Endodermal cell (in vitro differentiated cells): ENCODE measurements at regions not wholly inside any gene's neighbourhood (a gene's known extent, or its start where the extent isn't known, plus 50 kb on each side); places are given as distances from the start of the nearest gene placed in this dataset.

Source experiments
- DNase-seq: peaks from one replicate; pipeline ENCODE4 v3.0.0-alpha.2; 2017
- H3K27ac ChIP-seq: 2 replicates; pipeline ENCODE4 v1.5.1; 2013; ENCODE audit warnings: mild to moderate bottlenecking, low read depth, low read length, moderate library complexity
- H3K27me3 ChIP-seq: 2 replicates; pipeline ENCODE4 v1.6.1; 2013; ENCODE audit warnings: mild to moderate bottlenecking, low read length, moderate library complexity; ENCODE audit not compliant: insufficient read depth, control insufficient read depth, poor library complexity, severe bottlenecking
- H3K36me3 ChIP-seq: 2 replicates; pipeline ENCODE4 v1.7.0; 2013; ENCODE audit warnings: mild to moderate bottlenecking, low read length, moderate library complexity; ENCODE audit not compliant: control insufficient read depth, insufficient read depth
- H3K4me1 ChIP-seq: one replicate; pipeline ENCODE4 v1.7.0; 2013; ENCODE audit warnings: low read length; ENCODE audit not compliant: control insufficient read depth, insufficient read depth
- H3K4me3 ChIP-seq: 2 replicates; pipeline ENCODE4 v1.5.1; 2013; ENCODE audit warnings: mild to moderate bottlenecking, low read length, moderate library complexity
- H3K9ac ChIP-seq: 2 replicates; pipeline ENCODE4 v1.6.1; 2013; ENCODE audit warnings: mild to moderate bottlenecking, low read length, moderate library complexity; ENCODE audit not compliant: poor library complexity, severe bottlenecking; ENCODE audit errors: extremely low read depth
- H3K9me3 ChIP-seq: 2 replicates; pipeline ENCODE4 v1.6.1; 2013; ENCODE audit warnings: mild to moderate bottlenecking, low read length, moderate library complexity; ENCODE audit not compliant: control insufficient read depth
- H3K27ac Mint-ChIP-seq: 2 replicates; pipeline ENCODE4 v1.8.0; 2020; ENCODE audit warnings: mixed read lengths
- H3K27me3 Mint-ChIP-seq: 2 replicates; pipeline ENCODE4 v1.8.0; 2021; ENCODE audit warnings: mild to moderate bottlenecking, mixed read lengths; ENCODE audit not compliant: insufficient read depth
- H3K36me3 Mint-ChIP-seq: 2 replicates; pipeline ENCODE4 v1.8.0; 2020; ENCODE audit warnings: low read depth, mixed read lengths
- H3K4me1 Mint-ChIP-seq: 2 replicates; pipeline ENCODE4 v1.8.0; 2020; ENCODE audit warnings: mixed read lengths
- H3K4me3 Mint-ChIP-seq: 2 replicates; pipeline ENCODE4 v1.8.0; 2020; ENCODE audit warnings: mild to moderate bottlenecking, moderate library complexity, mixed read lengths
- H3K9me3 Mint-ChIP-seq: 2 replicates; pipeline ENCODE4 v1.8.0; 2020; ENCODE audit warnings: mild to moderate bottlenecking, mixed read lengths
- WGBS, 2 experiments: methylation state at CpG; one replicate each; pipeline versions ENCODE4 v1.1.5 to v1.1.7; 2013; ENCODE audit warnings: missing lambda C conversion rate in 2 of 2, mixed read lengths in 1 of 2; ENCODE audit not compliant: insufficient coverage in 1 of 2, insufficient read length in 1 of 2; 5-methylcytosine and 5-hydroxymethylcytosine counted together
- TF ChIP-seq, protein P1 (sequence below): fragments of 200-600 bp; sonication (generic); conservative IDR thresholded peaks from 2 replicates; pipeline ENCODE4 v1.5.0; 2021; ENCODE audit warnings: antibody characterized with exemption, mild to moderate bottlenecking

DNA sequence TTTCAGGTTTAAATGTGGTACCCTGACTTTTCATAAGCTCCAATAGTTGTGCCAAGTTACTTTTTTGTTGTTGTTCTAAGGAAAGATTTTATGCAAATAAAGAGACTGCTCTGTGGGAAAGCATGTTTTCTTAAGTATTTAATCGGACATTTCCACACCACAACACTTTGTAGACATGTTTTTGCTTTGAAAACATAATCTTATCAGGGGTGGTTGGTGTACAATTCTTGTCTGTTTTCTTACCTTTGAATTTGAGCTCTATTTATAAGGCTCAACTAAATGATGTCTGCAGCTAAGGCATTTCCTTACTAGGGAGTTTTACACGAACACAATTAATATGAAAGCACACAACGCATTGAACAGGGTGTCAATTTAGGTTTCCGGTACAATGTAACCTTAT, 81.5 kb upstream of the CDIN1 start:
- Histone ChIP-seq H3K4me3 (no peak overlapping the region), H3K9me3 (no peaks in the 10 kb centered on the region), H3K27me3 (no peaks in the 10 kb centered on the region), H3K9ac (no peak overlapping the region), H3K36me3 (no peaks in the 10 kb centered on the region), H3K27ac (no peak overlapping the region), H3K4me1 (no peaks in the 10 kb centered on the region)
- Mint-ChIP-seq H3K27me3 (no peaks in the 10 kb centered on the region), H3K9me3 (no peaks in the 10 kb centered on the region), H3K4me1 (peaks cover 28% of the 10 kb centered on the region), H3K27ac (no peak overlapping the region), H3K4me3 (no peak overlapping the region), H3K36me3 (no peaks in the 10 kb centered on the region)
- DNase-seq = no peak
- TF ChIP-seq, protein P1, sequence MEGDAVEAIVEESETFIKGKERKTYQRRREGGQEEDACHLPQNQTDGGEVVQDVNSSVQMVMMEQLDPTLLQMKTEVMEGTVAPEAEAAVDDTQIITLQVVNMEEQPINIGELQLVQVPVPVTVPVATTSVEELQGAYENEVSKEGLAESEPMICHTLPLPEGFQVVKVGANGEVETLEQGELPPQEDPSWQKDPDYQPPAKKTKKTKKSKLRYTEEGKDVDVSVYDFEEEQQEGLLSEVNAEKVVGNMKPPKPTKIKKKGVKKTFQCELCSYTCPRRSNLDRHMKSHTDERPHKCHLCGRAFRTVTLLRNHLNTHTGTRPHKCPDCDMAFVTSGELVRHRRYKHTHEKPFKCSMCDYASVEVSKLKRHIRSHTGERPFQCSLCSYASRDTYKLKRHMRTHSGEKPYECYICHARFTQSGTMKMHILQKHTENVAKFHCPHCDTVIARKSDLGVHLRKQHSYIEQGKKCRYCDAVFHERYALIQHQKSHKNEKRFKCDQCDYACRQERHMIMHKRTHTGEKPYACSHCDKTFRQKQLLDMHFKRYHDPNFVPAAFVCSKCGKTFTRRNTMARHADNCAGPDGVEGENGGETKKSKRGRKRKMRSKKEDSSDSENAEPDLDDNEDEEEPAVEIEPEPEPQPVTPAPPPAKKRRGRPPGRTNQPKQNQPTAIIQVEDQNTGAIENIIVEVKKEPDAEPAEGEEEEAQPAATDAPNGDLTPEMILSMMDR = no peak
- WGBS, 2 experiments = 87 to 90% methylated on average over 3 of the region's 4 CpGs

DNA sequence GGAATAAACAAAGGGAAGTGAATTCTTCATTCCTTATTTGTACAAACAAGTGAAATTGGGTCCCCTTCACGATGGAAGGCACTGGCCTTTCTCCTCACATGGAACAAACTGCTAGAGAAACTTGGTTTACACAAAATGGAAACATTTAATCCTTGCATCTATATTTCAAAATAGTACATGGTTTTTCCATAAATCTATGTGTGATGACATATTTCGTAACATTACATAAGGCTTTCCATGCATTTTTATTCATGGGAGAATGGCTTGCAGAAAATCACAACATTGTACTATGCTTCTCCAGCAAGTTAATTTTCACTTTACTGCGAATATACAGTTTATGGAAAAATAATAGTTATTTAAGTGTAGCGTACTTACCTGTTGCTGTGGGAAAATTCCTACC, 81.0 kb upstream of the CDIN1 start:
- Histone ChIP-seq H3K27ac (no peak overlapping the region), H3K9me3 (no peaks in the 10 kb centered on the region), H3K4me1 (no peaks in the 10 kb centered on the region), H3K9ac (no peak overlapping the region), H3K27me3 (no peaks in the 10 kb centered on the region), H3K36me3 (no peaks in the 10 kb centered on the region), H3K4me3 (no peak overlapping the region)
- TF ChIP-seq, protein P1 = no peak
- no peaks in the 10 kb centered on the region for H3K36me3 Mint-ChIP-seq
- 84% methylated on average over 4 of the region's 4 CpGs; no CpG with 5 or more reads in 1 of the 2 experiments for WGBS, 2 experiments
- H3K27ac Mint-ChIP-seq = no peak overlapping the region
- H3K9me3 Mint-ChIP-seq = no peaks in the 10 kb centered on the region
- H3K4me1 Mint-ChIP-seq = peaks cover 28% of the 10 kb centered on the region
- no peaks in the 10 kb centered on the region for H3K27me3 Mint-ChIP-seq
- DNase-seq = no peak
- H3K4me3 Mint-ChIP-seq = no peak overlapping the region

DNA sequence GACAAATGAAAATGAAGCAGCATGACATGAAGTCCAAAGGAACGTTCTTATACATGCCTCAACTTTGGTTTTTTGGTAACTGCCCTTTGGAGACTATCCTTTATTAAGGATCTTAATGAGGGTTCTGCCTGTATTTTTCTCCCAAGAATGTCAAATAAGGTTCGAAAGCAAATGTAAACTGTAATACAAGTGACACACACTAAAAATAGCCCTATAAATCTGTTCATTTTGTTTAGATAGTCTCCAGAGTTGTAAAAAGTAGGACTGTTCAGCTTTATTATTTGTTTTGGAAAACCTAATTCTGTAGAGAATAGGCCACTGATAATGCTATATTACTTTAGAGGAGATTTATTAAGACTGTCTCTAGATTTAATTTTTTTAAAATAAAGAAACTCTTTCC, 80.5 kb upstream of the CDIN1 start:
- Histone ChIP-seq H3K4me3 (no peak overlapping the region), H3K27ac (no peak overlapping the region), H3K27me3 (no peaks in the 10 kb centered on the region), H3K9ac (no peak overlapping the region), H3K9me3 (no peaks in the 10 kb centered on the region), H3K4me1 (no peaks in the 10 kb centered on the region), H3K36me3 (no peaks in the 10 kb centered on the region)
- H3K4me3 Mint-ChIP-seq = no peak overlapping the region
- no peaks in the 10 kb centered on the region for H3K9me3 Mint-ChIP-seq
- no peak overlapping the region for H3K27ac Mint-ChIP-seq
- TF ChIP-seq, protein P1 = no peak
- peaks cover 28% of the 10 kb centered on the region for H3K4me1 Mint-ChIP-seq
- DNase-seq = no peak
- H3K27me3 Mint-ChIP-seq = no peaks in the 10 kb centered on the region
- 74 to 100% methylated on average over 1 to 2 of the region's 2 CpGs for WGBS, 2 experiments
- H3K36me3 Mint-ChIP-seq = no peaks in the 10 kb centered on the region
